Loucy (cell line): ENCODE measurements at regions not wholly inside any gene's neighbourhood (a gene's known extent, or its start where the extent isn't known, plus 50 kb on each side); places are given as distances from the start of the nearest gene placed in this dataset.
"Not testable (repeated sequence)": the region's sequence is repeated elsewhere in the genome, so short reads cannot be mapped to it uniquely, and the experiment has no call there.

ENCODE experiments used
- H2AFZ ChIP-seq: fragments of 200-600 bp; sonication (generic); 2 replicates; pipeline ENCODE4 v1.6.0; 2016; ENCODE audit warnings: antibody characterized with exemption, mild to moderate bottlenecking, low read length, moderate library complexity
- H3F3A ChIP-seq: fragments of 200-600 bp; 2 replicates; pipeline ENCODE4 v1.6.0; 2016; ENCODE audit warnings: antibody characterized with exemption, low read depth, mild to moderate bottlenecking
- H3K27me3 ChIP-seq: fragments of 200-600 bp; sonication (generic); 2 replicates; pipeline ENCODE4 v1.6.1; 2014; ENCODE audit warnings: low read length, mild to moderate bottlenecking; ENCODE audit not compliant: insufficient read depth, poor library complexity, severe bottlenecking
- H3K36me3 ChIP-seq: fragments of 200-600 bp; sonication (generic); 2 replicates; pipeline ENCODE4 v1.6.1; 2016; ENCODE audit warnings: low read length; ENCODE audit not compliant: insufficient read depth
- H3K4me1 ChIP-seq: fragments of 200-600 bp; sonication (generic); 2 replicates; pipeline ENCODE4 v1.5.1; 2014; ENCODE audit warnings: low read length, mild to moderate bottlenecking; ENCODE audit not compliant: insufficient read depth, poor library complexity, severe bottlenecking
- H3K4me2 ChIP-seq: fragments of 200-600 bp; sonication (generic); 2 replicates; pipeline ENCODE4 v1.6.0; 2014; ENCODE audit warnings: antibody characterized with exemption, low read length, low read depth, mild to moderate bottlenecking; ENCODE audit not compliant: poor library complexity, severe bottlenecking
- H3K4me3 ChIP-seq: fragments of 200-600 bp; sonication (generic); 2 replicates; pipeline ENCODE4 v1.5.1; 2014; ENCODE audit warnings: low read length, mild to moderate bottlenecking, mixed read lengths; ENCODE audit not compliant: poor library complexity, severe bottlenecking
- H3K79me2 ChIP-seq: fragments of 200-600 bp; sonication (generic); 2 replicates; pipeline ENCODE4 v1.6.1; 2014; ENCODE audit warnings: low read length; ENCODE audit not compliant: insufficient read depth
- H3K9ac ChIP-seq: fragments of 200-600 bp; sonication (generic); 2 replicates; pipeline ENCODE4 v1.6.0; 2014; ENCODE audit warnings: mild to moderate bottlenecking, low read depth, low read length, moderate library complexity; ENCODE audit not compliant: poor library complexity, severe bottlenecking
- H3K9me2 ChIP-seq: fragments of 200-600 bp; sonication (generic); replicated peaks from 2 replicates; pipeline ENCODE4 v1.6.1; 2016; ENCODE audit warnings: low read depth, low read length, mixed read lengths
- H3K9me3 ChIP-seq: fragments of 200-600 bp; sonication (generic); 2 replicates; pipeline ENCODE4 v1.6.1; 2014; ENCODE audit warnings: mild to moderate bottlenecking, antibody characterized with exemption, low read length, low read depth; ENCODE audit not compliant: insufficient read depth
- H4K20me1 ChIP-seq: fragments of 200-600 bp; sonication (generic); 2 replicates; pipeline ENCODE4 v1.6.0; 2014; ENCODE audit warnings: antibody characterized with exemption, low read length, mild to moderate bottlenecking; ENCODE audit not compliant: insufficient read depth, poor library complexity, severe bottlenecking
- CTCF ChIP-seq: fragments of 200-600 bp; sonication (generic); conservative IDR thresholded peaks from 2 replicates; pipeline ENCODE4 v1.5.1; 2014; ENCODE audit warnings: mild to moderate bottlenecking, antibody characterized with exemption, low read length
- EZH2phosphoT487 ChIP-seq: fragments of 200-600 bp; IDR thresholded peaks from 2 replicates; pipeline ENCODE4 v1.6.1; 2018; ENCODE audit warnings: antibody characterized with exemption, mild to moderate bottlenecking, moderate library complexity, borderline replicate concordance

GRCh38 chr4:72641611-72642010 is 72.6 kb upstream of the ADAMTS3 start:
- Histone ChIP-seq H3K9ac (no peak overlapping the region), H3K79me2 (no peaks in the 10 kb centered on the region), H3K9me2 (no peaks in the 10 kb centered on the region), H3K27me3 (no peaks in the 10 kb centered on the region), H3K4me1 (no peaks in the 10 kb centered on the region), H2AFZ (no peak overlapping the region), H3K9me3 (no peaks in the 10 kb centered on the region), H3K4me2 (no peak overlapping the region), H3K36me3 (no peaks in the 10 kb centered on the region), H3K4me3 (no peak overlapping the region), H4K20me1 (no peaks in the 10 kb centered on the region), H3F3A (no peaks in the 10 kb centered on the region)
- TF ChIP-seq EZH2phosphoT487 = no peak
- no peak for TF ChIP-seq CTCF

DNA sequence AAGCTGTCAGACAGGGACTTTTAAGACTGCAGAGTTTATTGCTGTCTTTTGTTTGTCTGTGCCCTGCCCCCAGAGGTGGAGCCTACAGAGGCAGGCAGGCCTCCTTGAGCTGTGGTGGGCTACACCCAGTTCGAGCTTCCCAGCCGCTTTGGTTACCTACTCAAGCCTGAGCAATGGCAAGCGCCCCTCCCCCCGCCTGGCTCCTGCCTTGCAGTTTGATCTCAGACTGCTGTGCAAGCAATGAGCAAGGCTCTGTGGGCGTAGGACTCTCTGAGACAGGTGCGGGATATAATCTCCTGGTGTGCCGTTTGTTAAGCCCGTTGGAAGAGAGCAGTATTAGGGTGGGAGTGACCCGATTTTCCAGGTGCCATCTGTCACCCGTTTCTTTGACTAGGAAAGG is 67.8 kb upstream of the ADAMTS3 start:
- not testable (repeated sequence) for H3K4me2 ChIP-seq, H3K79me2 ChIP-seq, H3F3A ChIP-seq, H3K9ac ChIP-seq, H3K27me3 ChIP-seq, H3K36me3 ChIP-seq, H4K20me1 ChIP-seq, H3K9me2 ChIP-seq, H3K9me3 ChIP-seq, H3K4me3 ChIP-seq, H3K4me1 ChIP-seq, H2AFZ ChIP-seq

DNA sequence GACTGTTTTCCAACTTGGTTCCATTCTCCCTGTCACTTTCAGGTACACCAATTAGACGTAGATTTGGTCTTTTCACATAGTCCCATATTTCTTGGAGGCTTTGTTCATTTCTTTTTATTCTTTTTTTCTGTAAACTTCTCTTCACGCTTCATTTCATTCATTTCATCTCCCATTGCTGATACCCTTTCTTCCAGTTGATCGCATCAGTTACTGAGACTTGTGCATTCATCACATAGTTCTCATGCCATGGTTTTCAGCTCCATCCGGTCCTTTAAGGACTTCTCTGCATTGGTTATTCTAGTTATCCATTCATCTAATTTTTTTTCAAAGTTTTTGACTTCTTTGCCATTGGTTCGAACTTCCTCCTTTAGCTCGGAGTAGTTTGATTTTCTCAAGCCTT is 66.9 kb upstream of the ADAMTS3 start:
- not testable (repeated sequence) for H3F3A ChIP-seq, H3K9me2 ChIP-seq, H3K4me1 ChIP-seq, H3K4me3 ChIP-seq, H3K79me2 ChIP-seq, H3K27me3 ChIP-seq, H4K20me1 ChIP-seq, H2AFZ ChIP-seq, H3K36me3 ChIP-seq, H3K9ac ChIP-seq, H3K9me3 ChIP-seq, H3K4me2 ChIP-seq

DNA sequence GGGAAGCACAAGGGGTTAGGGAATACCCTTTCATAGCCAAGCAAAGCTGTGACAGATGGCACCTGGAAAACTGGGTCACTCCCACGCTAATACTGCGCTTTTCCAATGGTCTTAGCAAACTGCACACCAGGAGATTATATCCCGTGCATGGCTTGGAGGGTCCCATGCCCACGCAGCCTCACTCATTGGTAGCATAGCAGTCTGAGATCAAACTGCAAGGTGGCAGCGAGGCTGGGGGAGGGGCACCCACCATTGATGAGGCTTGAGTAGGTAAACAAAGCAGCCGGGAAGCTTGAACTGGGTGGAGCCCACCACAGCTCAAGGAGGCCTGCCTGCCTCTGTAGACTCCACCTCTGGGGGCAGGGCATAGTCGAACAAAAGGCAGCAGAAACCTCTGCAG is 63.2 kb upstream of the ADAMTS3 start:
- not testable (repeated sequence) for H3K9ac ChIP-seq, H3K9me3 ChIP-seq, H3K4me2 ChIP-seq, H3K79me2 ChIP-seq, H3K27me3 ChIP-seq, H3K9me2 ChIP-seq, H3K4me3 ChIP-seq, H4K20me1 ChIP-seq, H3F3A ChIP-seq, H3K36me3 ChIP-seq, H3K4me1 ChIP-seq, H2AFZ ChIP-seq

GRCh38 chr4:72631296-72631695 is 62.3 kb upstream of the ADAMTS3 start:
- Histone ChIP-seq H2AFZ (no peak overlapping the region), H3K27me3 (no peaks in the 10 kb centered on the region), H3F3A (no peaks in the 10 kb centered on the region), H4K20me1 (no peaks in the 10 kb centered on the region), H3K4me3 (no peak overlapping the region), H3K9ac (no peak overlapping the region), H3K9me3 (no peaks in the 10 kb centered on the region), H3K36me3 (no peaks in the 10 kb centered on the region), H3K4me2 (no peak overlapping the region), H3K4me1 (no peaks in the 10 kb centered on the region), H3K79me2 (no peaks in the 10 kb centered on the region), H3K9me2 (no peaks in the 10 kb centered on the region)
- TF ChIP-seq EZH2phosphoT487 (no peak), CTCF (no peak)
